Spleen (tissue), 7 donors: ENCODE measurements at regions not wholly inside any gene's neighbourhood (a gene's known extent, or its start where the extent isn't known, plus 50 kb on each side); places are given as distances from the start of the nearest gene placed in this dataset.

Experiments used
- CTCF ChIP-seq, 11 experiments: fragments of 200-600 bp in 7 of 11; fragments of 450-650 bp in 4 of 11; sonication (generic) in 4 of 11; IDR thresholded peaks in 8 of 11; conservative IDR thresholded peaks in 3 of 11; 1 replicate in 7 of 11; 2 replicates in 4 of 11; pipeline versions ENCODE4 v1.4.0 to v1.8.0; 2016 to 2021; ENCODE audit warnings: antibody characterized with exemption in 11 of 11, inconsistent platforms in 4 of 11, mild to moderate bottlenecking in 1 of 11
- POLR2A ChIP-seq, 3 donors: fragments of 450-650 bp; IDR thresholded peaks; one replicate each; pipeline ENCODE4 v1.5.1; 2017; ENCODE audit warnings: antibody characterized with exemption in 3 of 3, mild to moderate bottlenecking in 1 of 3
- donor health status: DM: no; HTN: no; CAD: no; lungs with moderate emphysema.
- donor health status: DM: no; HTN: no; CAD: no.
- donor health status: DM: no; HTN: no; CAD: no.

DNA sequence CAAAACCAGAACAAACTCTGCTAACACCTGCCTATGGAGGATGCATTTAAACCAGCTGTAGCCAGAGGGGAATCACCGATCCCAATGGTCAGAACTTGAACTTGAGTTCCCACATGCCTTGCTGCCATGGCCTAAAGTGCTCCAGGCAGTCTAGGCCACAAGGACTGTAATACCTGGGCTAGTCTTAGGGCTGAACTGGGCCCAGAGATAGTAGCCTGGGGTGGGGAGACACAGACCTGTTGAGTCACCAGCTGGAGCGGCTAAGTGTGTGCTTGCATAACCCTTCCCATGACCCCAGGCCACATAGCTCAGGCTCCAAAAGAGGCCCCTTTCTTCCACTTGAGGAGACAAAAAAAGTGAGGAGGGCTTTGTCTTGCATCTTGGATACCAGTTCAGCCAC, 515.0 kb upstream of the DDX18 start:
- no peak for TF ChIP-seq CTCF (IDR thresholded peaks at IDR 0.05 in 8 of 11, conservative IDR thresholded peaks at IDR 0.05 in 3 of 11)
- TF ChIP-seq POLR2A (IDR thresholded peaks at IDR 0.05) = no peak
